H1 (cell line): ENCODE measurements at regions not wholly inside any gene's neighbourhood (a gene's known extent, or its start where the extent isn't known, plus 50 kb on each side); places are given as distances from the start of the nearest gene placed in this dataset.

Source experiments
- BCL11A ChIP-seq, 2 experiments: IDR thresholded peaks; one replicate each; pipeline ENCODE4 v1.6.1; 2011; ENCODE audit warnings: low read depth in 2 of 2, low read length in 2 of 2, mild to moderate bottlenecking in 2 of 2
- EGR1 ChIP-seq: IDR thresholded peaks from 2 replicates; pipeline ENCODE4 v1.6.1; 2011; ENCODE audit warnings: low read depth, low read length, borderline replicate concordance
- KDM4A ChIP-seq: IDR thresholded peaks from one replicate; pipeline ENCODE4 v1.7.1; 2012; ENCODE audit warnings: low read depth, mild to moderate bottlenecking, moderate library complexity, low read length, inconsistent platforms; ENCODE audit not compliant: severe bottlenecking
- RXRA ChIP-seq: IDR thresholded peaks from 2 replicates; pipeline ENCODE4 v1.6.1; 2011; ENCODE audit warnings: low read depth, mild to moderate bottlenecking, low read length, moderate library complexity; ENCODE audit not compliant: insufficient read depth

DNA sequence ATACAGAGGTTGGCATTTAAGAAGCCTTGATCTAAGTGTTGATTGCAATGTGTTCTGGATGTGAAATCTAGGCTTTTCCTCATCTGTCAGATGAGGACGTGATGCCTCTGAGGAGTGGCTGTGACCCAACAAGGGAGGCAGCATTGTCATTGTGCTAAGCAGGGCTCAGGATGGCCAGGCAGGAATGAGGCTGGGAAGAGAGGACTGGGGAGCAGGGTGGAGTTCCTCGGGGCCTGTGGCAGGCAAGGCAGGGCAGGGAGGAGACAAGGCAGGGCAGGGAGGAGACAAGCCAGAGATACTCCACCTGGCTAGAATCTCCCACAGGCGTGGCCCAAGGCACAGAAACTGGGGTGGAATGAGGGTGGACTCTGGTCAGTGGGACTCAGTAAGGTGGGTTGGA lies 116.6 kb downstream of the RPIA start (continued):
- TF ChIP-seq BCL11A (IDR thresholded peaks at IDR 0.05; ENCODE audit: low read depth in 2 of 2, low read length in 2 of 2): no peak
- TF ChIP-seq RXRA: no peak
- no peak for TF ChIP-seq KDM4A
- no peak for TF ChIP-seq EGR1
